Dendritic cell treated with granulocyte-macrophage colony-stimulating factor and Interleukin-4, amounts not matched to agents 40 ng/mL and 50 ng/mL, for 4 days (primary cell): ENCODE measurements at regions not wholly inside any gene's neighbourhood (a gene's known extent, or its start where the extent isn't known, plus 50 kb on each side); places are given as distances from the start of the nearest gene placed in this dataset.
"Not testable (repeated sequence)": the region's sequence is repeated elsewhere in the genome, so short reads cannot be mapped to it uniquely, and the experiment has no call there.

Source experiments
- H3K27ac Mint-ChIP-seq: one replicate; pipeline ENCODE4 v1.8.0; 2022; ENCODE audit warnings: mild to moderate bottlenecking, mixed read lengths
- H3K27me3 Mint-ChIP-seq: one replicate; pipeline ENCODE4 v1.8.0; 2022; ENCODE audit warnings: mild to moderate bottlenecking, mixed read lengths
- H3K36me3 Mint-ChIP-seq: one replicate; pipeline ENCODE4 v1.8.0; 2022; ENCODE audit warnings: low read depth, mixed read lengths
- H3K4me1 Mint-ChIP-seq: one replicate; pipeline ENCODE4 v1.8.0; 2022; ENCODE audit warnings: low read depth, mixed read lengths
- H3K4me3 Mint-ChIP-seq: one replicate; pipeline ENCODE4 v1.8.0; 2022; ENCODE audit warnings: mild to moderate bottlenecking, moderate library complexity, mixed read lengths
- H3K9me3 Mint-ChIP-seq: one replicate; pipeline ENCODE4 v1.8.0; 2022; ENCODE audit warnings: mixed read lengths
- intact Hi-C: fragments of 100-400 bp; cut with micrococcal nuclease; formaldehyde crosslinking; loops from one replicate; pipeline ENCODE4 v1.15.0; 2022

GRCh38 chr12:66804563-66804974 lies 125.7 kb upstream of the GRIP1 start:
- Mint-ChIP-seq H3K27me3 (peaks cover 2% of the 10 kb centered on the region), H3K4me1 (no peaks in the 10 kb centered on the region), H3K27ac (no peak overlapping the region), H3K4me3 (no peak overlapping the region), H3K9me3 (no peaks in the 10 kb centered on the region), H3K36me3 (no peaks in the 10 kb centered on the region)
- intact Hi-C loops = no loop called here

GRCh38 chr12:66808606-66809005 lies 129.7 kb upstream of the GRIP1 start:
- intact Hi-C loops = no loop called here
- no peaks in the 10 kb centered on the region for H3K4me1 Mint-ChIP-seq
- H3K27ac Mint-ChIP-seq = no peak overlapping the region
- H3K27me3 Mint-ChIP-seq = peaks cover 2% of the 10 kb centered on the region
- H3K4me3 Mint-ChIP-seq = no peak overlapping the region
- H3K9me3 Mint-ChIP-seq = no peaks in the 10 kb centered on the region
- H3K36me3 Mint-ChIP-seq = no peaks in the 10 kb centered on the region

DNA sequence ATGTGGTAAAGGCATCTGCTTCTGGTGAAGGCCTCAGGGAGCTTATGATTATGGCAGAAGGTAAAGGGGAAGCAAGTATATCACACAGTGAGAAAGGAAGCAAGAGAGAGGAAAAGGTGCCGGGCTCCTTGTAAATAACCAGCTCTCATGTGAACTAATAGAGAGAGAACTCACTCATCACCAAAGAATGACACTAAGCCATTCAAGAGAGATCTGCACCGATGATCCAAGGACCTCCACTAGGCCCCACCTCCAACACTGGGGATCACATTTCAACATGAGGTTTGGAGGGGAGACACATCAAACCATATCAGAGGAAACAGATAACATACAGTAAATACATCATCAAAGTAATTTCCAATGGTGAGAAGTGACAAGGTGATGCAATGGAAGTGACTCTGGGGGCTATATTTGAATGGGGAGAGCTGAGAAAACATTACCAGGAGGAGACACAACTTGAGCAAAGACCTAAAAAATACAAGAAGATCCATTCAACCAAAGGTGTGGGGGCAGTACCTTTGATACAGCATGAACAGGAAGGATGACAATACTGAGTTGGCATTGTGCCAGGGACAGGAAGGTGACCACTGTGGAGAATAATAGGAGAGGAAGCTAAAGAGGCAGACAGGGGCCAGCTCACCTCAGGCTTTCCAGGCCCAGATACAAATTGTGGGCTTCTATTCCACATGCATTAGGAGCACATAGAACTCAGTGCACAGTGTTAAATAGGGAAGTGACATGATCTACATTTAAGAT lies 134.4 kb upstream of the GRIP1 start:
- no peaks in the 10 kb centered on the region for H3K27me3 Mint-ChIP-seq
- intact Hi-C loops = no loop called here
- no peak overlapping the region for H3K4me3 Mint-ChIP-seq
- H3K27ac Mint-ChIP-seq = no peak overlapping the region
- no peaks in the 10 kb centered on the region for H3K4me1 Mint-ChIP-seq
- H3K36me3 Mint-ChIP-seq = no peaks in the 10 kb centered on the region
- no peaks in the 10 kb centered on the region for H3K9me3 Mint-ChIP-seq

DNA sequence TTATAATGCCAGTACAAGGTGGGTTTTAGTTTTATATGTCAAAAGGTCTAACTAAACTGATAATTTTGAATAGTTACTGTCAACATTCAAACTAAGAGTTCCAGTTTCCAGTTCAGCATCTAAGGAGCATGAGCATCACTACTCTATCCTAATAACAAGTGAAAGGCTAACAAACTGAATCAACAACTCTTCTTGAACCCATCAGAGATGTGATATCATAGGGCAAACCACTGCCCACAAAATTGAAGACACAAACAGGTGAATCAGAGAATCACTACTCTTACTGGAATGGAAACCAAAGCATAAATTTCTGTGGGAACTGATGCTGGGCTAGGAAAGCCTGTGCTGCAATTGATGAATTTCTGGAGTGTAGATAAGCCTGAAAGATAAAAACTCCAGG lies 140.7 kb upstream of the GRIP1 start:
- Mint-ChIP-seq H3K36me3 (no peaks in the 10 kb centered on the region), H3K4me1 (no peaks in the 10 kb centered on the region), H3K4me3 (no peak overlapping the region), H3K27me3 (no peaks in the 10 kb centered on the region), H3K27ac (no peak overlapping the region), H3K9me3 (no peaks in the 10 kb centered on the region)
- intact Hi-C loops = no loop called here

DNA sequence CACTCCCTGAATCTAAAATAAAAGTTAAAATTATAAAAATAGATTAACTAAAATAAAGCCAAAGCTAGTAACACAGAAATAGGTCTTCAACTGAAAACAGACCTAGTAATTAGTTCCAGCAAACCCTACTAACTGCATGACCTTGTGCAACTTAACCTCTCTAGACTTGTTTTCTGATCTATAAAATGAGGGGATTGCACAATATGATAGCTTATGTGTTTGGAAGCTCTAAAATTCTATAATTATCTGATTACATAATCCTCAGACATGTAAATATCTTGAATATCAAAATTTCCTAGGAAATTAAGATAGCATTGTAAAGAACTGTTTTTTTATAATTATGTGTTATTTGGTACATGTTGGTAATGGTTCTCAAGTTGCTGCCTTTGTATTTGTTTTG lies 144.1 kb upstream of the GRIP1 start:
- Mint-ChIP-seq H3K4me3 (no peak overlapping the region), H3K36me3 (no peaks in the 10 kb centered on the region), H3K27ac (no peak overlapping the region)

DNA sequence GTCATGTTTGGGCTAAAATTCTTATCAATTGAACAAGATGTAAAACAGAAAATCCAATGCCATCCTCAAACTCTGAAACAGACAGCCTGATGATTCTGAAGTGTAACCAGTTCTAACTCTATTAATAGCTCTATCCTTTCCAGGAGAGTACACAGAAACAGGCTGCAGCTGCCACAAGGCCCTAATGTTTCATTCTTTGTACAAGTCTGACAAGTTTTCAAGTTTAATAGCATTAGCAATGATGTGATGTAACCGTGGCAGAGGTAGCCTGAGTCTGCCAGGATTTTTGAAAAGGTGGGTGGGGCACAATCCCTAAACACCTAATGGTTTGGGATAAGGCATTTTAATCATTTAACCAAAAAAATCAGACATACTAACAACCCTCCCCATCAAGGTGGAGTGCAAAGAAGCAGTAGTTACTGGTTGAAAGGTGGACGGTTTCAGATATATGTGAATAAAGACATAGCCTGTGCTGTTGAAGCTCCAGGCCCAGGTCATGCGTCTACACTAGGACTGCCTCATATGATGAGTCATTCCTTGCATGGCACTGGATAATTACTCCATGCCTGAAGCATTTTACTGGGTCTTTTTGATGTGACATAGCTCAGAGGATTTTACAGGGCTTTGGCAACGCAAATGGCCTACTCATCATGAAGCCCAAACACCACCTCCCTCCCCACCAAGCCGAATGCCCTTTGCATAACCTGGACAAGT lies 145.1 kb upstream of the GRIP1 start:
- H3K27ac Mint-ChIP-seq = no peak overlapping the region
- no peaks in the 10 kb centered on the region for H3K9me3 Mint-ChIP-seq
- no peaks in the 10 kb centered on the region for H3K36me3 Mint-ChIP-seq
- intact Hi-C loops = no loop called here
- no peak overlapping the region for H3K4me3 Mint-ChIP-seq
- no peaks in the 10 kb centered on the region for H3K4me1 Mint-ChIP-seq
- H3K27me3 Mint-ChIP-seq = no peaks in the 10 kb centered on the region

More for the DNA sequence above, 144.1 kb upstream of the GRIP1 start:
- Mint-ChIP-seq H3K9me3 (no peaks in the 10 kb centered on the region), H3K4me1 (no peaks in the 10 kb centered on the region), H3K27me3 (no peaks in the 10 kb centered on the region)
- intact Hi-C loops = no loop called here

DNA sequence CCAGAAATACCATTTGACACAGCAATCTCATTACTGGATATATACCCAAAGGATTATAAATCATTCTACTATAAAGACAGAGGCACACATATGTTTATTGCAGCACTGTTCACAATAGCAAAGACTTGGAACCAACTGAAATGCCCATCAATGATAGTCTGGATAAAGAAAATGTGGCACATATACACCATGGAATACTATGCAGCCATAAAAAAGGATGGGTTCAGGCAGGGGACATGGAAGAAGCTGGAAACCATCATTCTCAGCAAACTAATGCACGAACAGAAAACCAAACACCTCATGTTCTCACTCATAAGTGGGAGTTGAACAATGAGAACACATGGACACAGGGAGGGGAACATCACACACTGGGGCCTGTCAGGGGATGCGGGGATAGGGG lies 147.0 kb upstream of the GRIP1 start:
- H3K27me3 Mint-ChIP-seq, H3K36me3 Mint-ChIP-seq, H3K27ac Mint-ChIP-seq, H3K9me3 Mint-ChIP-seq, H3K4me3 Mint-ChIP-seq, intact Hi-C loops, H3K4me1 Mint-ChIP-seq: not testable (repeated sequence)

DNA sequence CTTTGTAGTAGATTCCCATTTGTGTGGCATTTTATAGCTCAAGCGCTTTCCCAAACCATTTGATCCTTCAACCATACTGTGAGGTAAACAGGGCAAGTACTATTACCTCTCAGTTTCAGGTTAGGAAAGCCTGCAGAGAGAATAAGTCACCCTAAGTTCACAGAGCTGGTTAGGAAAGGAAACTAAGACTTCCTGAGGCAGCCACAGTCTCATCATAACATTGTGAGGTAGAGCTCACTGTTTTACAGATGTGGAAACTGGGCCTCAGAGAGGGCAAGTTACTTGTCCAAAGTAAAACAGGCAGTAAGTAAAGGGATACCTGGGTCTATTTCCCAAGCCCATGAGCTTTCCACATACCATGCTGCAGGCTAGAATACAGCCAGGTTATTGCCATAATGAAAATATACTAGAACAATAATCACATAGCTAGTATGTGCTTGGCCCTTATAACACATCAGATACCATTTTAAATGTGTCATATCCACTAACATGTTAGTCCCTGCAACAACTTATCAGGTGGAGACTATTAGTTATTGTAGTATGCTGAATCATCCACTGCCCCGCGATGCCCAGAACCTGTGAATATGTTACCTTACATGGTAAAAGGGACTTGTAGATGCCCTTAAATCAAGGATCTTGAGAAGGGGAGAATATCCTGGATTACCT lies 150.9 kb upstream of the GRIP1 start:
- Mint-ChIP-seq H3K36me3 (no peaks in the 10 kb centered on the region), H3K27ac (no peak overlapping the region), H3K9me3 (no peaks in the 10 kb centered on the region), H3K27me3 (no peaks in the 10 kb centered on the region), H3K4me3 (no peak overlapping the region), H3K4me1 (no peaks in the 10 kb centered on the region)
- intact Hi-C loops = no loop called here

DNA sequence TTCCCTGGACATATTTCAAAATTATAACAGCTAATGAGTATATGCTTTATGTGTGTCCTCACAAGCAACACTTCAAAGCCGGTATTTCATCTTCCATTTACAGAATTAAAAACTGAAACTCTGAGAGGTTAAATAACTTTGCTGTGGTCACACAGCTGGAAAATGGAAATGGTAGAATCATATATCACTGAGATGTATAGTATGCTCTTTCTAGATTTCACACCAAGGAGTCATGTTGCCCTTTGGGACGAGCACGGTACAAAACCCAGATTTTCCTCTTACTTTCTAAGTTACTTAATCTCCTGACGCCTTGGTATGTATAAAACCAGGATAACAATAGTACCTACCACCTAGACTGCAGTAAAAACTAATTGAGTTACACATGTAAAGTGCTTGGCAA lies 152.6 kb upstream of the GRIP1 start:
- Mint-ChIP-seq H3K36me3 (no peaks in the 10 kb centered on the region), H3K4me1 (no peaks in the 10 kb centered on the region), H3K27me3 (no peaks in the 10 kb centered on the region), H3K9me3 (no peaks in the 10 kb centered on the region), H3K27ac (no peak overlapping the region), H3K4me3 (no peak overlapping the region)
- intact Hi-C loops = no loop called here

GRCh38 chr12:66832997-66833396 lies 154.1 kb upstream of the GRIP1 start:
- H3K36me3 Mint-ChIP-seq = no peaks in the 10 kb centered on the region
- no peaks in the 10 kb centered on the region for H3K4me1 Mint-ChIP-seq
- intact Hi-C loops = no loop called here

GRCh38 chr12:66836623-66837310 lies 157.9 kb upstream of the GRIP1 start:
- Mint-ChIP-seq H3K9me3 (no peaks in the 10 kb centered on the region), H3K4me3 (no peak overlapping the region), H3K4me1 (no peaks in the 10 kb centered on the region), H3K27me3 (no peaks in the 10 kb centered on the region), H3K27ac (no peak overlapping the region), H3K36me3 (no peaks in the 10 kb centered on the region)
- intact Hi-C loops = no loop called here

More at GRCh38 chr12:66832997-66833396, 154.1 kb upstream of the GRIP1 start:
- Mint-ChIP-seq H3K9me3 (no peaks in the 10 kb centered on the region), H3K27me3 (no peaks in the 10 kb centered on the region), H3K4me3 (no peak overlapping the region), H3K27ac (no peak overlapping the region)

DNA sequence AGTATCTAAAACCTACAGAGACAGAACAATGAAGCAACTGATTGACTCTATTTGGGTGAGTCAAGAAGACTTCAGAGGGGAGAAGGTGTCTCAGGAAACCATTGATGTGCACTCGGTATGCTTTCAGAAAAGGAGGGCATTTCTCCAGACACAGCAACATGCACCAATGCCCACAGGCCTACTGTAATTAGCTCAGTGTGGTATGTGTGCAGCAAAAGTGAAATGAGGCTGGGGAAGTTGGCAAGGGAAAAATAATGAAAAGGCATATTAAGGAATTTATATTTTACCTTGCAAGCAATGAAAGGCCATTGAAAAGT lies 158.4 kb upstream of the GRIP1 start:
- no peaks in the 10 kb centered on the region for H3K9me3 Mint-ChIP-seq
- no peaks in the 10 kb centered on the region for H3K4me1 Mint-ChIP-seq
- intact Hi-C loops = no loop called here
- no peaks in the 10 kb centered on the region for H3K36me3 Mint-ChIP-seq
- no peak overlapping the region for H3K4me3 Mint-ChIP-seq
- no peaks in the 10 kb centered on the region for H3K27me3 Mint-ChIP-seq
- no peak overlapping the region for H3K27ac Mint-ChIP-seq

- H3K4me1 Mint-ChIP-seq = no peaks in the 10 kb centered on the region
- no peaks in the 10 kb centered on the region for H3K9me3 Mint-ChIP-seq
- no peaks in the 10 kb centered on the region for H3K27me3 Mint-ChIP-seq
- no peaks in the 10 kb centered on the region for H3K36me3 Mint-ChIP-seq
- H3K27ac Mint-ChIP-seq = no peak overlapping the region
- H3K4me3 Mint-ChIP-seq = no peak overlapping the region
- intact Hi-C loops = no loop called here
Measured at GRCh38 chr12:66838366-66838765, 159.5 kb upstream of the GRIP1 start.

DNA sequence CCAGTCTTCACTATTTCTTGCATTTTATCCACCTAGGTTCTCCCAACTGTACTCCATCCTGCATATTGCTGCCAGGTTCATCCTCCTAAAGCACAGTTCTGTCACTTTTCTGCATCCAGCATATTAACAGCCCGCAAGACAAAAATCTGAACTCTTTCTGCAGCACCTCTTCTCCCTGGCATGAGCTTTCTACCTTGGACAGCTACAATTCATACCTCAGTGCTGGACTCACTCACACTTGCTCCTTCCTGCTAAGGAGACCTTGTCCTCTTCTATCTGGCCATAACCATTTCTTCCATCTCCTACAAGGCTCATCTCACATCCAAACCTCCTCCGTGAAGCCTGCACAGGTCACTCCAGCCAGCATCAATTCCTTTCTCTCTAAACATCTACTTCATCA lies 170.1 kb upstream of the GRIP1 start:
- intact Hi-C loops = no loop called here
- Mint-ChIP-seq H3K36me3 (no peaks in the 10 kb centered on the region), H3K4me1 (no peaks in the 10 kb centered on the region), H3K4me3 (no peak overlapping the region), H3K27me3 (peaks cover 2% of the 10 kb centered on the region), H3K27ac (no peak overlapping the region), H3K9me3 (no peaks in the 10 kb centered on the region)
